ENCODE measurements at regions not wholly inside any gene's neighbourhood (a gene's known extent, or its start where the extent isn't known, plus 50 kb on each side); places are given as distances from the start of the nearest gene placed in this dataset.

GRCh38 chr11:98659431-98659830, 361.3 kb upstream of the CNTN5 start (continued):
- TF ChIP-seq, protein P1, sequence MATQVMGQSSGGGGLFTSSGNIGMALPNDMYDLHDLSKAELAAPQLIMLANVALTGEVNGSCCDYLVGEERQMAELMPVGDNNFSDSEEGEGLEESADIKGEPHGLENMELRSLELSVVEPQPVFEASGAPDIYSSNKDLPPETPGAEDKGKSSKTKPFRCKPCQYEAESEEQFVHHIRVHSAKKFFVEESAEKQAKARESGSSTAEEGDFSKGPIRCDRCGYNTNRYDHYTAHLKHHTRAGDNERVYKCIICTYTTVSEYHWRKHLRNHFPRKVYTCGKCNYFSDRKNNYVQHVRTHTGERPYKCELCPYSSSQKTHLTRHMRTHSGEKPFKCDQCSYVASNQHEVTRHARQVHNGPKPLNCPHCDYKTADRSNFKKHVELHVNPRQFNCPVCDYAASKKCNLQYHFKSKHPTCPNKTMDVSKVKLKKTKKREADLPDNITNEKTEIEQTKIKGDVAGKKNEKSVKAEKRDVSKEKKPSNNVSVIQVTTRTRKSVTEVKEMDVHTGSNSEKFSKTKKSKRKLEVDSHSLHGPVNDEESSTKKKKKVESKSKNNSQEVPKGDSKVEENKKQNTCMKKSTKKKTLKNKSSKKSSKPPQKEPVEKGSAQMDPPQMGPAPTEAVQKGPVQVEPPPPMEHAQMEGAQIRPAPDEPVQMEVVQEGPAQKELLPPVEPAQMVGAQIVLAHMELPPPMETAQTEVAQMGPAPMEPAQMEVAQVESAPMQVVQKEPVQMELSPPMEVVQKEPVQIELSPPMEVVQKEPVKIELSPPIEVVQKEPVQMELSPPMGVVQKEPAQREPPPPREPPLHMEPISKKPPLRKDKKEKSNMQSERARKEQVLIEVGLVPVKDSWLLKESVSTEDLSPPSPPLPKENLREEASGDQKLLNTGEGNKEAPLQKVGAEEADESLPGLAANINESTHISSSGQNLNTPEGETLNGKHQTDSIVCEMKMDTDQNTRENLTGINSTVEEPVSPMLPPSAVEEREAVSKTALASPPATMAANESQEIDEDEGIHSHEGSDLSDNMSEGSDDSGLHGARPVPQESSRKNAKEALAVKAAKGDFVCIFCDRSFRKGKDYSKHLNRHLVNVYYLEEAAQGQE (IDR thresholded peaks at IDR 0.05; ENCODE audit: unreplicated experiment): no peak
- no peak for TF ChIP-seq POLR2AphosphoS5 (IDR thresholded peaks at IDR 0.05; ENCODE audit: low read depth)
- no peak for TF ChIP-seq STAT1 (IDR thresholded peaks at IDR 0.05; ENCODE audit: unreplicated experiment)
- TF ChIP-seq, protein P2, sequence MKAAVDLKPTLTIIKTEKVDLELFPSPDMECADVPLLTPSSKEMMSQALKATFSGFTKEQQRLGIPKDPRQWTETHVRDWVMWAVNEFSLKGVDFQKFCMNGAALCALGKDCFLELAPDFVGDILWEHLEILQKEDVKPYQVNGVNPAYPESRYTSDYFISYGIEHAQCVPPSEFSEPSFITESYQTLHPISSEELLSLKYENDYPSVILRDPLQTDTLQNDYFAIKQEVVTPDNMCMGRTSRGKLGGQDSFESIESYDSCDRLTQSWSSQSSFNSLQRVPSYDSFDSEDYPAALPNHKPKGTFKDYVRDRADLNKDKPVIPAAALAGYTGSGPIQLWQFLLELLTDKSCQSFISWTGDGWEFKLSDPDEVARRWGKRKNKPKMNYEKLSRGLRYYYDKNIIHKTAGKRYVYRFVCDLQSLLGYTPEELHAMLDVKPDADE (IDR thresholded peaks at IDR 0.05): no peak
- no peak for TF ChIP-seq CREB1 (CRISPR knock-in tag; IDR thresholded peaks at IDR 0.05; ENCODE audit: low read depth)
- no peak for TF ChIP-seq JUNB (IDR thresholded peaks at IDR 0.05; ENCODE audit: unreplicated experiment)
- no peak for TF ChIP-seq EZH2 (IDR thresholded peaks at IDR 0.05; ENCODE audit: low read depth, unreplicated experiment)
- no peak for TF ChIP-seq ZNF331 (CRISPR knock-in tag; IDR thresholded peaks at IDR 0.05; ENCODE audit: low read depth)
- no peak for TF ChIP-seq CTCF (conservative IDR thresholded peaks at IDR 0.05; ENCODE audit: low read depth in 2 of 2)

- no peaks in the 10 kb centered on the region for H3K27me3 ChIP-seq (ENCODE audit: insufficient read depth)
- ATAC-seq: no peak
- no peaks in the 10 kb centered on the region for H4K20me1 ChIP-seq (replicated peaks; ENCODE audit: insufficient read depth)
- Mint-ChIP-seq H3K4me1 (peaks cover 3% of the 10 kb centered on the region; the same call in 2 of the 3 replicates), H3K4me3 (no peak overlapping the region), H3K27ac (no peak overlapping the region), H3K36me3 (ENCODE audit: low read depth) (peaks cover 3% of the 10 kb centered on the region; the same call in 2 of the 3 replicates), H3K27me3 (ENCODE audit: insufficient read depth, low read depth, poor library complexity) (peaks cover 2% of the 10 kb centered on the region), H3K9me3 (peaks cover 6% of the 10 kb centered on the region; the same call in 2 of the 3 replicates)
- H3K36me3 ChIP-seq (ENCODE audit: insufficient read depth): no peaks in the 10 kb centered on the region
- no peak overlapping the region for H3K4me2 ChIP-seq
- H3K79me2 ChIP-seq (replicated peaks; ENCODE audit: insufficient read depth): no peaks in the 10 kb centered on the region
- H3K9me2 ChIP-seq (ENCODE audit: insufficient read depth): no peaks in the 10 kb centered on the region
- H3K27ac ChIP-seq (ENCODE audit: low read depth): no peak overlapping the region
- H3F3A ChIP-seq (replicated peaks; ENCODE audit: low read depth): no peaks in the 10 kb centered on the region
- no peak overlapping the region for H2AFZ ChIP-seq
- DNase-seq (ENCODE audit: low spot score): no peak
- no peaks in the 10 kb centered on the region for H3K4me1 ChIP-seq (ENCODE audit: insufficient read depth)
- H3K4me3 ChIP-seq: no peak overlapping the region
- TF ChIP-seq POLR2AphosphoS5 (IDR thresholded peaks at IDR 0.05; ENCODE audit: low read depth) (no peak), EZH2 (IDR thresholded peaks at IDR 0.05; ENCODE audit: low read depth, unreplicated experiment) (no peak), STAT1 (IDR thresholded peaks at IDR 0.05; ENCODE audit: unreplicated experiment) (no peak), CTCF (conservative IDR thresholded peaks at IDR 0.05; ENCODE audit: low read depth in 2 of 2) (no peak), ZNF114 (CRISPR knock-in tag; IDR thresholded peaks at IDR 0.05) (no peak), NANOG (IDR thresholded peaks at IDR 0.05; ENCODE audit: borderline replicate concordance) (no peak), CREB1 (CRISPR knock-in tag; IDR thresholded peaks at IDR 0.05; ENCODE audit: low read depth) (no peak)
- TF ChIP-seq, protein P1 (IDR thresholded peaks at IDR 0.05; ENCODE audit: unreplicated experiment): no peak
- TF ChIP-seq, protein P2 (IDR thresholded peaks at IDR 0.05): no peak
Observed at GRCh38 chr11:98674390-98674789, 346.4 kb upstream of the CNTN5 start.

Measured in GM23338 (cell line).